Activated naive CD8-positive, alpha-beta T cell treated with anti-CD3 and anti-CD28 coated beads for 36 hours (primary cell): ENCODE measurements at regions not wholly inside any gene's neighbourhood (a gene's known extent, or its start where the extent isn't known, plus 50 kb on each side); places are given as distances from the start of the nearest gene placed in this dataset.
"Not testable (repeated sequence)": the region's sequence is repeated elsewhere in the genome, so short reads cannot be mapped to it uniquely, and the experiment has no call there.

Source experiments
- DNase-seq: peaks from one replicate; pipeline ENCODE4 v3.0.0; 2021
- H3K27ac Mint-ChIP-seq: one replicate; pipeline ENCODE4 v1.8.0; 2022; ENCODE audit warnings: mild to moderate bottlenecking, moderate library complexity, mixed read lengths
- H3K27me3 Mint-ChIP-seq: one replicate; pipeline ENCODE4 v1.8.0; 2022; ENCODE audit warnings: mild to moderate bottlenecking, mixed read lengths
- H3K36me3 Mint-ChIP-seq: one replicate; pipeline ENCODE4 v1.8.0; 2021; ENCODE audit warnings: mild to moderate bottlenecking, mixed read lengths
- H3K4me1 Mint-ChIP-seq: one replicate; pipeline ENCODE4 v1.8.0; 2021; ENCODE audit warnings: mixed read lengths
- H3K4me3 Mint-ChIP-seq: one replicate; pipeline ENCODE4 v1.8.0; 2022; ENCODE audit warnings: mild to moderate bottlenecking, moderate library complexity, mixed read lengths
- H3K9me3 Mint-ChIP-seq: one replicate; pipeline ENCODE4 v1.8.0; 2022; ENCODE audit warnings: mixed read lengths

GRCh38 chr11:110347660-110348059 lies 51.2 kb upstream of the RDX start:
- Mint-ChIP-seq H3K36me3 (peaks cover 13% of the 10 kb centered on the region), H3K9me3 (peaks cover 11% of the 10 kb centered on the region), H3K27me3 (no peaks in the 10 kb centered on the region), H3K4me1 (peaks cover 51% of the 10 kb centered on the region), H3K27ac (peak overlapping the region; percentile 96), H3K4me3 (no peak overlapping the region)
- no peak for DNase-seq

- Mint-ChIP-seq H3K36me3 (peaks cover 3% of the 10 kb centered on the region), H3K4me1 (peaks cover 49% of the 10 kb centered on the region), H3K9me3 (peaks cover 3% of the 10 kb centered on the region), H3K4me3 (peak overlapping the region; percentile 42), H3K27ac (peak overlapping the region; percentile 96), H3K27me3 (no peaks in the 10 kb centered on the region)
- peak; percentile 82 for DNase-seq
Measured at GRCh38 chr11:110349138-110349996, 53.0 kb upstream of the RDX start.

- H3K9me3 Mint-ChIP-seq, H3K27me3 Mint-ChIP-seq, H3K4me3 Mint-ChIP-seq, DNase-seq, H3K36me3 Mint-ChIP-seq: not testable (repeated sequence)
- Mint-ChIP-seq H3K4me1 (peaks cover 47% of the 10 kb centered on the region), H3K27ac (peak overlapping the region; percentile 96)
Measured at GRCh38 chr11:110349997-110350383, 53.6 kb upstream of the RDX start.

- Mint-ChIP-seq H3K4me1 (peaks cover 24% of the 10 kb centered on the region), H3K36me3 (no peaks in the 10 kb centered on the region), H3K27ac (peak overlapping the region; percentile 35), H3K27me3 (peaks cover 9% of the 10 kb centered on the region), H3K4me3 (no peak overlapping the region), H3K9me3 (peaks cover 1% of the 10 kb centered on the region)
- DNase-seq, result no peak
Measured at GRCh38 chr11:110355011-110355744, 58.8 kb upstream of the RDX start.

GRCh38 chr11:110356762-110357671 lies 60.6 kb upstream of the RDX start:
- Mint-ChIP-seq H3K4me3 (no peak overlapping the region), H3K27ac (peak overlapping the region; percentile 37)

GRCh38 chr11:110358336-110358735 lies 61.9 kb upstream of the RDX start:
- peaks cover 1% of the 10 kb centered on the region for H3K9me3 Mint-ChIP-seq
- no peak for DNase-seq
- H3K27me3 Mint-ChIP-seq, result peaks cover 15% of the 10 kb centered on the region
- H3K27ac Mint-ChIP-seq, result no peak overlapping the region
- H3K4me3 Mint-ChIP-seq, result no peak overlapping the region
- H3K4me1 Mint-ChIP-seq, result peaks cover 21% of the 10 kb centered on the region
- no peaks in the 10 kb centered on the region for H3K36me3 Mint-ChIP-seq

More at GRCh38 chr11:110356762-110357671, 60.6 kb upstream of the RDX start:
- H3K27me3 Mint-ChIP-seq, result peaks cover 9% of the 10 kb centered on the region
- H3K4me1 Mint-ChIP-seq, result peaks cover 14% of the 10 kb centered on the region
- no peak for DNase-seq
- H3K36me3 Mint-ChIP-seq, result no peaks in the 10 kb centered on the region
- H3K9me3 Mint-ChIP-seq, result peaks cover 1% of the 10 kb centered on the region

- H3K4me3 Mint-ChIP-seq, H3K36me3 Mint-ChIP-seq, H3K9me3 Mint-ChIP-seq, H3K27ac Mint-ChIP-seq, DNase-seq: not testable (repeated sequence)
- peaks cover 11% of the 10 kb centered on the region for H3K27me3 Mint-ChIP-seq
- H3K4me1 Mint-ChIP-seq, result peaks cover 17% of the 10 kb centered on the region
Measured at GRCh38 chr11:110360781-110361408, 64.5 kb upstream of the RDX start.

- no peaks in the 10 kb centered on the region for H3K36me3 Mint-ChIP-seq
- no peak for DNase-seq
- H3K4me3 Mint-ChIP-seq, result no peak overlapping the region
- H3K4me1 Mint-ChIP-seq, result peaks cover 8% of the 10 kb centered on the region
- no peaks in the 10 kb centered on the region for H3K9me3 Mint-ChIP-seq
- H3K27ac Mint-ChIP-seq, result no peak overlapping the region
- peaks cover 11% of the 10 kb centered on the region for H3K27me3 Mint-ChIP-seq
Measured at GRCh38 chr11:110362971-110363509, 66.6 kb upstream of the RDX start.

GRCh38 chr11:110366291-110366690 lies 63.5 kb upstream of the FDX1 start:
- H3K27ac Mint-ChIP-seq, result no peak overlapping the region
- H3K4me3 Mint-ChIP-seq, result no peak overlapping the region

GRCh38 chr11:110367571-110367970 lies 62.2 kb upstream of the FDX1 start:
- Mint-ChIP-seq H3K9me3 (no peaks in the 10 kb centered on the region), H3K36me3 (peaks cover 2% of the 10 kb centered on the region)
- DNase-seq, result no peak

More at GRCh38 chr11:110366291-110366690, 63.5 kb upstream of the FDX1 start:
- no peak for DNase-seq
- peaks cover 8% of the 10 kb centered on the region for H3K4me1 Mint-ChIP-seq
- no peaks in the 10 kb centered on the region for H3K36me3 Mint-ChIP-seq
- peaks cover 6% of the 10 kb centered on the region for H3K27me3 Mint-ChIP-seq
- H3K9me3 Mint-ChIP-seq, result no peaks in the 10 kb centered on the region

GRCh38 chr11:110371084-110371483 lies 58.7 kb upstream of the FDX1 start:
- peaks cover 2% of the 10 kb centered on the region for H3K36me3 Mint-ChIP-seq
- no peaks in the 10 kb centered on the region for H3K9me3 Mint-ChIP-seq
- no peak for DNase-seq
- H3K27ac Mint-ChIP-seq, result no peak overlapping the region
- peaks cover 8% of the 10 kb centered on the region for H3K4me1 Mint-ChIP-seq
- H3K27me3 Mint-ChIP-seq, result no peaks in the 10 kb centered on the region
- H3K4me3 Mint-ChIP-seq, result no peak overlapping the region

More at GRCh38 chr11:110367571-110367970, 62.2 kb upstream of the FDX1 start:
- H3K27me3 Mint-ChIP-seq, result peaks cover 6% of the 10 kb centered on the region
- no peak overlapping the region for H3K4me3 Mint-ChIP-seq
- no peak overlapping the region for H3K27ac Mint-ChIP-seq
- peaks cover 8% of the 10 kb centered on the region for H3K4me1 Mint-ChIP-seq

GRCh38 chr11:110373051-110373702 lies 56.6 kb upstream of the FDX1 start:
- Mint-ChIP-seq H3K4me3 (no peak overlapping the region), H3K27ac (peak overlapping the region; percentile 0), H3K27me3 (peaks cover 4% of the 10 kb centered on the region), H3K9me3 (no peaks in the 10 kb centered on the region), H3K36me3 (peaks cover 2% of the 10 kb centered on the region), H3K4me1 (peaks cover 14% of the 10 kb centered on the region)
- DNase-seq, result no peak

- Mint-ChIP-seq H3K27ac (no peak overlapping the region), H3K27me3 (peaks cover 4% of the 10 kb centered on the region), H3K36me3 (peaks cover 2% of the 10 kb centered on the region), H3K9me3 (no peaks in the 10 kb centered on the region), H3K4me3 (no peak overlapping the region), H3K4me1 (peaks cover 14% of the 10 kb centered on the region)
- DNase-seq, result no peak
Measured at GRCh38 chr11:110374921-110375320, 54.8 kb upstream of the FDX1 start.

- no peak for DNase-seq
- H3K4me1 Mint-ChIP-seq, result peaks cover 14% of the 10 kb centered on the region
- no peak overlapping the region for H3K4me3 Mint-ChIP-seq
- peaks cover 4% of the 10 kb centered on the region for H3K27me3 Mint-ChIP-seq
- H3K27ac Mint-ChIP-seq, result no peak overlapping the region
- H3K36me3 Mint-ChIP-seq, result peaks cover 2% of the 10 kb centered on the region
- H3K9me3 Mint-ChIP-seq, result no peaks in the 10 kb centered on the region
Measured at GRCh38 chr11:110375351-110375750, 54.4 kb upstream of the FDX1 start.
